CD14-positive monocyte (primary cell): ENCODE measurements at regions not wholly inside any gene's neighbourhood (a gene's known extent, or its start where the extent isn't known, plus 50 kb on each side); places are given as distances from the start of the nearest gene placed in this dataset.

ENCODE experiments used
- DNase-seq, 3 donors: peaks; one replicate each; pipeline ENCODE4 v3.0.0-alpha.2; 2011 to 2022
- H2AFZ ChIP-seq: 2 replicates; pipeline ENCODE4 v1.6.0; 2012; ENCODE audit warnings: mild to moderate bottlenecking, low read depth, low read length, inconsistent platforms; ENCODE audit not compliant: insufficient read depth, poor library complexity, severe bottlenecking
- H3K27ac ChIP-seq, 2 donors: 1 replicate in 1 of 2; 2 replicates in 1 of 2; pipeline ENCODE4 v1.5.1; 2012 to 2013; ENCODE audit warnings: low read length in 2 of 2, control low read depth in 1 of 2, inconsistent platforms in 1 of 2, low read depth in 1 of 2, mild to moderate bottlenecking in 1 of 2
- H3K27me3 ChIP-seq, 2 donors: one replicate each; pipeline versions ENCODE4 v1.6.0 to v1.6.1; 2011 to 2013; ENCODE audit warnings: low read length in 2 of 2; ENCODE audit not compliant: control insufficient read depth in 2 of 2, insufficient read depth in 2 of 2
- H3K36me3 ChIP-seq, 2 donors: replicated peaks in 1 of 2; 1 replicate in 1 of 2; 2 replicates in 1 of 2; pipeline versions ENCODE4 v1.5.1 to v1.6.1; 2012 to 2013; ENCODE audit warnings: low read length in 2 of 2, control low read depth in 1 of 2, inconsistent platforms in 1 of 2, mild to moderate bottlenecking in 1 of 2; ENCODE audit not compliant: insufficient read depth in 2 of 2, control insufficient read depth in 1 of 2
- H3K4me1 ChIP-seq, 2 donors: 1 replicate in 1 of 2; 2 replicates in 1 of 2; pipeline versions ENCODE4 v1.5.1 to v1.6.1; 2012 to 2013; ENCODE audit warnings: low read length in 2 of 2, control low read depth in 1 of 2, inconsistent platforms in 1 of 2, mild to moderate bottlenecking in 1 of 2, moderate library complexity in 1 of 2; ENCODE audit not compliant: insufficient read depth in 2 of 2, control insufficient read depth in 1 of 2
- H3K4me2 ChIP-seq: replicated peaks from 2 replicates; pipeline ENCODE3; 2012; ENCODE audit warnings: low read length, moderate library complexity, mild to moderate bottlenecking; ENCODE audit not compliant: poor library complexity, severe bottlenecking; ENCODE audit errors: extremely low read depth
- H3K4me3 ChIP-seq, 3 experiments: fragments of 200-600 bp in 1 of 3; sonication (generic) in 1 of 3; replicated peaks in 1 of 3; 1 replicate in 2 of 3; 2 replicates in 1 of 3; pipeline ENCODE4 v1.5.1; 2011 to 2013; ENCODE audit warnings: low read length in 3 of 3, mild to moderate bottlenecking in 3 of 3, control low read depth in 2 of 3, low read depth in 2 of 3, inconsistent platforms in 1 of 3, moderate library complexity in 1 of 3
- H3K79me2 ChIP-seq: 2 replicates; pipeline ENCODE4 v1.6.0; 2012; ENCODE audit warnings: mild to moderate bottlenecking, control low read depth, inconsistent platforms, low read length, moderate library complexity; ENCODE audit not compliant: insufficient read depth
- H3K9ac ChIP-seq: 2 replicates; pipeline ENCODE4 v1.6.0; 2017; ENCODE audit warnings: low read length, mild to moderate bottlenecking; ENCODE audit not compliant: insufficient read depth, poor library complexity, severe bottlenecking
- H3K9me3 ChIP-seq, 2 donors: replicated peaks in 1 of 2; 1 replicate in 1 of 2; 2 replicates in 1 of 2; pipeline versions ENCODE4 v1.5.1 to v1.6.1; 2012 to 2013; ENCODE audit warnings: low read length in 2 of 2, control low read depth in 1 of 2; ENCODE audit not compliant: control insufficient read depth in 1 of 2, insufficient read depth in 1 of 2
- H4K20me1 ChIP-seq: 2 replicates; pipeline ENCODE4 v1.6.0; 2012; ENCODE audit warnings: mild to moderate bottlenecking, low read length, control low read depth, moderate library complexity; ENCODE audit not compliant: insufficient read depth
- H3K27ac Mint-ChIP-seq, 7 donors: one replicate each; pipeline ENCODE4 v1.8.0; 2020; ENCODE audit warnings: mild to moderate bottlenecking in 7 of 7, mixed read lengths in 7 of 7, moderate library complexity in 6 of 7, inconsistent platforms in 2 of 7
- H3K27me3 Mint-ChIP-seq, 3 donors: one replicate each; pipeline ENCODE4 v1.8.0; 2021 to 2022; ENCODE audit warnings: low read depth in 3 of 3, mild to moderate bottlenecking in 3 of 3, mixed read lengths in 3 of 3, moderate library complexity in 3 of 3, inconsistent platforms in 1 of 3
- H3K36me3 Mint-ChIP-seq, 2 donors: one replicate each; pipeline ENCODE4 v1.8.0; 2020; ENCODE audit warnings: mixed read lengths in 2 of 2, inconsistent platforms in 1 of 2, mild to moderate bottlenecking in 1 of 2
- H3K4me1 Mint-ChIP-seq: one replicate; pipeline ENCODE4 v1.8.0; 2020; ENCODE audit warnings: mild to moderate bottlenecking, mixed read lengths
- H3K4me3 Mint-ChIP-seq, 2 donors: one replicate each; pipeline ENCODE4 v1.8.0; 2020; ENCODE audit warnings: mild to moderate bottlenecking in 2 of 2, mixed read lengths in 2 of 2, moderate library complexity in 1 of 2
- H3K9me3 Mint-ChIP-seq, 7 donors: one replicate each; pipeline ENCODE4 v1.8.0; 2020 to 2022; ENCODE audit warnings: mixed read lengths in 7 of 7, mild to moderate bottlenecking in 6 of 7, moderate library complexity in 6 of 7, inconsistent platforms in 2 of 7
- WGBS: methylation state at CpG from one replicate; pipeline ENCODE4 v1.1.5; 2013; ENCODE audit warnings: missing lambda C conversion rate; ENCODE audit not compliant: insufficient coverage; 5-methylcytosine and 5-hydroxymethylcytosine counted together
- intact Hi-C, 2 donors: fragments of 100-400 bp; cut with micrococcal nuclease; formaldehyde crosslinking; loops; one replicate each; pipeline versions ENCODE4 v1.15.0 to v1.15.1; 2023
- TF ChIP-seq, protein P1 (sequence below): fragments of 200-600 bp; IDR thresholded peaks from one replicate; pipeline ENCODE4 v1.8.0; 2022; ENCODE audit warnings: antibody characterized with exemption, mild to moderate bottlenecking

DNA sequence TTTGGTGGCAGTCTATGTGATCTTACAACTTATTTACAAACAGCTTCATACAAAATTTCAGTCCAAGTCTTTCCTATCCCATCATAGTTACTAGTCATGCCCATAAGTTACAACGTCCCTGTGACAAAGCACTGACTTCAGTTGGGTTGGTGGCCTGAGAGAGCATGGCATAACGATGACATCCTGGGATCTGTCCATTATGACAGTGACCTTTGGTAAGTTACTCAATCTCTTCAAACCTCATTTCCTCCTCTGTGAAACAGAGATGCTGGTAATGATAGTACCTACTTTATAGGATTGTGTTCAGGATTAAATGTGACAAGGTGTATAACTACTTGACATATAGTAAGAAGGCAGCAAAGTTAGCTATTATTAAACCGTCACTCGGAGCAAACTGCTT is 55.4 kb upstream of the ATP5MC3 start:
- Mint-ChIP-seq H3K4me1 (no peaks in the 10 kb centered on the region), H3K4me3 (no peak overlapping the region), H3K9me3 (peaks cover 5 to 18% (median 13%) of the 10 kb centered on the region in 7 donors), H3K27me3 (peaks cover 0 to 10% (median 5%) of the 10 kb centered on the region in 3 donors), H3K27ac (no peak overlapping the region), H3K36me3 (no peaks in the 10 kb centered on the region)
- H3K4me3 ChIP-seq = no peak overlapping the region
- H2AFZ ChIP-seq = no peak overlapping the region
- H3K4me2 ChIP-seq = no peak overlapping the region
- no peak for DNase-seq
- TF ChIP-seq, protein P1, sequence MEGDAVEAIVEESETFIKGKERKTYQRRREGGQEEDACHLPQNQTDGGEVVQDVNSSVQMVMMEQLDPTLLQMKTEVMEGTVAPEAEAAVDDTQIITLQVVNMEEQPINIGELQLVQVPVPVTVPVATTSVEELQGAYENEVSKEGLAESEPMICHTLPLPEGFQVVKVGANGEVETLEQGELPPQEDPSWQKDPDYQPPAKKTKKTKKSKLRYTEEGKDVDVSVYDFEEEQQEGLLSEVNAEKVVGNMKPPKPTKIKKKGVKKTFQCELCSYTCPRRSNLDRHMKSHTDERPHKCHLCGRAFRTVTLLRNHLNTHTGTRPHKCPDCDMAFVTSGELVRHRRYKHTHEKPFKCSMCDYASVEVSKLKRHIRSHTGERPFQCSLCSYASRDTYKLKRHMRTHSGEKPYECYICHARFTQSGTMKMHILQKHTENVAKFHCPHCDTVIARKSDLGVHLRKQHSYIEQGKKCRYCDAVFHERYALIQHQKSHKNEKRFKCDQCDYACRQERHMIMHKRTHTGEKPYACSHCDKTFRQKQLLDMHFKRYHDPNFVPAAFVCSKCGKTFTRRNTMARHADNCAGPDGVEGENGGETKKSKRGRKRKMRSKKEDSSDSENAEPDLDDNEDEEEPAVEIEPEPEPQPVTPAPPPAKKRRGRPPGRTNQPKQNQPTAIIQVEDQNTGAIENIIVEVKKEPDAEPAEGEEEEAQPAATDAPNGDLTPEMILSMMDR = no peak
- no peaks in the 10 kb centered on the region for H3K36me3 ChIP-seq
- H3K4me1 ChIP-seq = no peaks in the 10 kb centered on the region
- H3K9ac ChIP-seq = no peak overlapping the region
- no peaks in the 10 kb centered on the region for H4K20me1 ChIP-seq
- no CpG with 5 or more reads among the region's 4 CpGs for WGBS
- no peak overlapping the region for H3K27ac ChIP-seq
- H3K79me2 ChIP-seq = no peaks in the 10 kb centered on the region
- H3K27me3 ChIP-seq = peaks cover 0 to 3% of the 10 kb centered on the region in 2 donors
- peaks cover 0 to 10% of the 10 kb centered on the region in 2 donors for H3K9me3 ChIP-seq
- intact Hi-C loops = no loop called here

DNA sequence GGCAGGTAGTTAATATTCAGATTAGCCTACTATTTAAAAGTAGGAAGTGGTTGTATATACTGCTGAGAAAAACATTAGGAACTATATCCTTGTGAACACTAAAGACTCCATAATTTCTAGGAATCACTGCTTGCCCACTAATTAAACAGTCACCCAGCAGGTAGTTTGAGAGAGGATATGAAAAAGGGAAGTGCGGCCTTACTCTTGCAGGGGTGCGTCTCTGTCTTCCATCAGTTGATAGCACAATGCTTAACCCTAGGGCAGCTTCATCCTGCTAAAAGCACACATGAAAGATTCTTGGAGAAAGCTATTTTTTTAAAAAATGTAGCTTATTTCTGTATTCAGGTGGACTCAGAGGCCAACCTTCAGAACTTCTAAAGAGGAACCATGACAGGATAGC is 53.1 kb upstream of the ATP5MC3 start:
- 0% methylated on average over 1 of the region's 2 CpGs for WGBS
- H3K79me2 ChIP-seq = no peaks in the 10 kb centered on the region
- intact Hi-C loops = no loop called here

More for the DNA sequence above, 53.1 kb upstream of the ATP5MC3 start:
- Histone ChIP-seq H3K4me2 (no peak overlapping the region), H3K9me3 (peaks cover 0 to 8% of the 10 kb centered on the region in 2 donors), H3K27me3 (no peaks in the 10 kb centered on the region), H3K9ac (no peak overlapping the region), H3K27ac (no peak overlapping the region), H3K36me3 (no peaks in the 10 kb centered on the region), H4K20me1 (no peaks in the 10 kb centered on the region), H2AFZ (no peak overlapping the region), H3K4me3 (no peak overlapping the region), H3K4me1 (no peaks in the 10 kb centered on the region)
- Mint-ChIP-seq H3K36me3 (no peaks in the 10 kb centered on the region), H3K27me3 (peaks cover 0 to 2% (median 2%) of the 10 kb centered on the region in 3 donors), H3K4me1 (no peaks in the 10 kb centered on the region), H3K4me3 (no peak overlapping the region), H3K9me3 (peaks cover 0 to 10% (median 5%) of the 10 kb centered on the region in 7 donors), H3K27ac (no peak overlapping the region)
- no peak for DNase-seq
- TF ChIP-seq, protein P1 = no peak
